ENCODE measurements at regions not wholly inside any gene's neighbourhood (a gene's known extent, or its start where the extent isn't known, plus 50 kb on each side); places are given as distances from the start of the nearest gene placed in this dataset.

DNA sequence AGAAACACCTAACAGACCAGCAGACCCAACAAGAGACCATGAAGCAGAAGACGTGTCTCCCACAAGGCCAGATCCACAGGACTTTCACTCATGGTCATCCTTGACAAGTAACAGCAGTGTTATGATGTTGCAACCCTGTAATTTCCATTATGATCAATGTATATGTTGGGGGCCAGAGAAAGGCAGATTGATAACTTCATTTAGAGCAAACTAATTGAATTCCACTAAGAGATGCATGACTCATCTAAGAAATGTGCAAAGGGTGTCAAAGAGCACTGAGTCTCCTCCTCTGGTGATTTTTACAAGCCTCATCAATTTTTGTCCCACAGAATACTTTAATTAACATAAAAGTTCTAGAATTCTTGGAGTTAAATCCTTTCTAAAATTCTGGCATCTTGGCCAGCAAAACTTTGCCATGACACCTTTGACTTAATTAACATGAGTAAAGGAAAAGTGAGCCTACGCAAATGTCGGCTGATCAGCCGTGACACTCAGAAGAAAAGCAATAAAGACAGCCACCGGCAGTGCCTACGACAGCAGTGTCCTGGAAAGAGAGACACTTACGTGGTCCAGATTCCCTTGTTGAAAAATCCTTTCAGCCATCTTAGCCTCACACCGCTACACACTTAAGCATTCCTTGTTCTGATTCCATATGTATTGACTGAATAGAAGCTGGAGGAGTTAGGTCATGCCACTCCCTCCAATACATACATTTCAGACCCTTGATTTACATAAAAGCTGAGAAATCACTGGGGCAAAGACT lies 370.2 kb upstream of the CCDC196 start:
- ATAC-seq, result no peak
- TF ChIP-seq TOX (CRISPR knock-in tag; IDR thresholded peaks at IDR 0.05; ENCODE audit: borderline replicate concordance) (no peak), CSDC2 (CRISPR knock-in tag; IDR thresholded peaks at IDR 0.05) (no peak), BACH2 (CRISPR knock-in tag; IDR thresholded peaks at IDR 0.05; ENCODE audit: borderline replicate concordance) (no peak)
- TF ChIP-seq, protein P1, sequence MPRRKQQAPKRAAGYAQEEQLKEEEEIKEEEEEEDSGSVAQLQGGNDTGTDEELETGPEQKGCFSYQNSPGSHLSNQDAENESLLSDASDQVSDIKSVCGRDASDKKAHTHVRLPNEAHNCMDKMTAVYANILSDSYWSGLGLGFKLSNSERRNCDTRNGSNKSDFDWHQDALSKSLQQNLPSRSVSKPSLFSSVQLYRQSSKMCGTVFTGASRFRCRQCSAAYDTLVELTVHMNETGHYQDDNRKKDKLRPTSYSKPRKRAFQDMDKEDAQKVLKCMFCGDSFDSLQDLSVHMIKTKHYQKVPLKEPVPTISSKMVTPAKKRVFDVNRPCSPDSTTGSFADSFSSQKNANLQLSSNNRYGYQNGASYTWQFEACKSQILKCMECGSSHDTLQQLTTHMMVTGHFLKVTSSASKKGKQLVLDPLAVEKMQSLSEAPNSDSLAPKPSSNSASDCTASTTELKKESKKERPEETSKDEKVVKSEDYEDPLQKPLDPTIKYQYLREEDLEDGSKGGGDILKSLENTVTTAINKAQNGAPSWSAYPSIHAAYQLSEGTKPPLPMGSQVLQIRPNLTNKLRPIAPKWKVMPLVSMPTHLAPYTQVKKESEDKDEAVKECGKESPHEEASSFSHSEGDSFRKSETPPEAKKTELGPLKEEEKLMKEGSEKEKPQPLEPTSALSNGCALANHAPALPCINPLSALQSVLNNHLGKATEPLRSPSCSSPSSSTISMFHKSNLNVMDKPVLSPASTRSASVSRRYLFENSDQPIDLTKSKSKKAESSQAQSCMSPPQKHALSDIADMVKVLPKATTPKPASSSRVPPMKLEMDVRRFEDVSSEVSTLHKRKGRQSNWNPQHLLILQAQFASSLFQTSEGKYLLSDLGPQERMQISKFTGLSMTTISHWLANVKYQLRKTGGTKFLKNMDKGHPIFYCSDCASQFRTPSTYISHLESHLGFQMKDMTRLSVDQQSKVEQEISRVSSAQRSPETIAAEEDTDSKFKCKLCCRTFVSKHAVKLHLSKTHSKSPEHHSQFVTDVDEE (CRISPR knock-in tag; IDR thresholded peaks at IDR 0.05), result no peak

DNA sequence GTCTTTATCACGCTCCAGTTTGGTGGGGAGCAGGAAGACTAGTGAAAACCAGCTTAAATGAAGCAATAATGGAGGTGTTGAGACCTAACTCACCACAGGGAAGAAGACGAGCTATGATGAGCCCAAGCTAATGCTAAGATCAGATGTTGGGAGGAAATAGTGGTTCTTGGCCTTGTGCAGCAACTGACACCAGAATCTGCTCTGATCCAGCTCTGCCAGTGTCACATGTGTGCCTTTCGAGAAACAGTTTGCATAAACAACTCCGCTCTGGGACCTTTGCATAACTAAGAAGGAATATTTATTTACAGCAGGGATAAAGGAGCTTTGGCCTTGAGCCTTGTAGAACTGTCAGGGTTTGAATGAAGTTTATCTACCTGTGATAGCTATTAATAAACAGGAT lies 369.4 kb upstream of the CCDC196 start:
- TF ChIP-seq RARB (CRISPR knock-in tag; IDR thresholded peaks at IDR 0.05) (no peak), ZFP30 (CRISPR knock-in tag; IDR thresholded peaks at IDR 0.05) (no peak), TOX (CRISPR knock-in tag; IDR thresholded peaks at IDR 0.05; ENCODE audit: borderline replicate concordance) (no peak), CSDC2 (CRISPR knock-in tag; IDR thresholded peaks at IDR 0.05) (no peak)
- ATAC-seq, result no peak

DNA sequence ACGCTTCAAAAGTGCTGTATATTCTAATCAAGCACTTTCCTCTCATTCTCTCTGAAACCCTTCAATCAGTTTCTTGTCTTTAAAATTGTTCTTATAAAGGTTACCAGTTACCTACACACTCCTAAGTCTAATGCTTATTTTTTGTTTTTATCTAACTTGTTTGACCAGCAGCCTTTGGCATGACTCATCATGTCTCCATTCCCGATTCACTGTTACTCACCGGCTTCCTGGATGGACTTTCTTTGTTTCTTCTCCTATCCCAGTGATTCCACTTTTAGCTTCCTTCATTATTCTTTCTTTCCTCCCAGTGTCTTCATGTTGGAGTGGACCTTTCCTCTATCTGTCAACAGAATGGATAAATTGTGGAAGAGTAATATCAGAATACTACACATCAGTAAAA lies 368.6 kb upstream of the CCDC196 start:
- ATAC-seq, result no peak
- TF ChIP-seq, protein P2, sequence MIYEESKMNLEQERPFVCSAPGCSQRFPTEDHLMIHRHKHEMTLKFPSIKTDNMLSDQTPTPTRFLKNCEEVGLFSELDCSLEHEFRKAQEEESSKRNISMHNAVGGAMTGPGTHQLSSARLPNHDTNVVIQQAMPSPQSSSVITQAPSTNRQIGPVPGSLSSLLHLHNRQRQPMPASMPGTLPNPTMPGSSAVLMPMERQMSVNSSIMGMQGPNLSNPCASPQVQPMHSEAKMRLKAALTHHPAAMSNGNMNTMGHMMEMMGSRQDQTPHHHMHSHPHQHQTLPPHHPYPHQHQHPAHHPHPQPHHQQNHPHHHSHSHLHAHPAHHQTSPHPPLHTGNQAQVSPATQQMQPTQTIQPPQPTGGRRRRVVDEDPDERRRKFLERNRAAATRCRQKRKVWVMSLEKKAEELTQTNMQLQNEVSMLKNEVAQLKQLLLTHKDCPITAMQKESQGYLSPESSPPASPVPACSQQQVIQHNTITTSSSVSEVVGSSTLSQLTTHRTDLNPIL (CRISPR knock-in tag; IDR thresholded peaks at IDR 0.05; ENCODE audit: low read depth), result no peak
- TF ChIP-seq ARNTL (CRISPR knock-in tag; IDR thresholded peaks at IDR 0.05; ENCODE audit: borderline replicate concordance, low read depth) (no peak), ZFP30 (CRISPR knock-in tag; IDR thresholded peaks at IDR 0.05) (no peak), ZC3H10 (CRISPR knock-in tag; IDR thresholded peaks at IDR 0.05) (no peak), BACH2 (CRISPR knock-in tag; IDR thresholded peaks at IDR 0.05; ENCODE audit: borderline replicate concordance) (no peak), CSDC2 (CRISPR knock-in tag; IDR thresholded peaks at IDR 0.05) (no peak), ZFP3 (CRISPR knock-in tag; IDR thresholded peaks at IDR 0.05) (no peak), SNAI2 (CRISPR knock-in tag; IDR thresholded peaks at IDR 0.05) (no peak)
- TF ChIP-seq, protein P1 (CRISPR knock-in tag; IDR thresholded peaks at IDR 0.05), result no peak
- TF ChIP-seq, protein P3, sequence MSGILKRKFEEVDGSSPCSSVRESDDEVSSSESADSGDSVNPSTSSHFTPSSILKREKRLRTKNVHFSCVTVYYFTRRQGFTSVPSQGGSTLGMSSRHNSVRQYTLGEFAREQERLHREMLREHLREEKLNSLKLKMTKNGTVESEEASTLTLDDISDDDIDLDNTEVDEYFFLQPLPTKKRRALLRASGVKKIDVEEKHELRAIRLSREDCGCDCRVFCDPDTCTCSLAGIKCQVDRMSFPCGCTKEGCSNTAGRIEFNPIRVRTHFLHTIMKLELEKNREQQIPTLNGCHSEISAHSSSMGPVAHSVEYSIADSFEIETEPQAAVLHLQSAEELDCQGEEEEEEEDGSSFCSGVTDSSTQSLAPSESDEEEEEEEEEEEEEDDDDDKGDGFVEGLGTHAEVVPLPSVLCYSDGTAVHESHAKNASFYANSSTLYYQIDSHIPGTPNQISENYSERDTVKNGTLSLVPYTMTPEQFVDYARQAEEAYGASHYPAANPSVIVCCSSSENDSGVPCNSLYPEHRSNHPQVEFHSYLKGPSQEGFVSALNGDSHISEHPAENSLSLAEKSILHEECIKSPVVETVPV (CRISPR knock-in tag; IDR thresholded peaks at IDR 0.05), result no peak

DNA sequence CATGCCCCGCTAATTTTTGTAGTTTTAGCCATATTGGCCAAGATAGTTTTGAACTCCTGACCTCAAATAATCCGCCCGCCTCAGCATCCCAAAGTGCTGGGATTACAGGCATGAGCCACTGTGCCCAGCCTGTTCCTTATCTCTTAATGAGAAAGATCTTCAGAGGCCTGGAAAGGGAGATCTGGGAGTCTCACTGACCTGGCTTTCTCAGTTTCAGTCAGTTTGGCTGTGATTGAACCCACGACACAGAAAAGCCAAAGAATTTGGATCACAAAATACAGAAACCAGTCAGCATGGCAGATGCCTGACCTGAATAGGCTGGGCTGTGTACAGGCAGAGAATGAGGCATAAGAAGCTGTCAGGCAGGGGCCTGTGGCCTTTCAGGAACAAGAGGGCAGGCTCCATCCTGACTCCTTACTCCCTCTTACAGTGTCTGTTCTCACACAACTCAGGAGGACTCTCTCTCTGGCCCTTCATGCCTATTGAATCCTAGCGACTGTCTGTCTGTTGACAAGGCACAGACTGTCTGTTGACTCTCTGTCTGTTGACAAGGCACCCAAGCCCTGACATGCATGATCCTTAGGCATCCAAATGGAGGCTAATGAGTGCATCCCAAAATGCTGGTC lies 366.5 kb upstream of the CCDC196 start:
- no peak for TF ChIP-seq ZC3H10 (CRISPR knock-in tag; IDR thresholded peaks at IDR 0.05)
- TF ChIP-seq ZFP30 (CRISPR knock-in tag; IDR thresholded peaks at IDR 0.05), result no peak
- no peak for TF ChIP-seq CSDC2 (CRISPR knock-in tag; IDR thresholded peaks at IDR 0.05)
- no peak for TF ChIP-seq ZNF565 (CRISPR knock-in tag; conservative IDR thresholded peaks at IDR 0.05; ENCODE audit: low read depth)
- TF ChIP-seq SNAI2 (CRISPR knock-in tag; IDR thresholded peaks at IDR 0.05), result no peak
- TF ChIP-seq ARNTL (CRISPR knock-in tag; IDR thresholded peaks at IDR 0.05; ENCODE audit: borderline replicate concordance, low read depth), result no peak
- no peak for TF ChIP-seq BACH2 (CRISPR knock-in tag; IDR thresholded peaks at IDR 0.05; ENCODE audit: borderline replicate concordance)
- TF ChIP-seq RARB (CRISPR knock-in tag; IDR thresholded peaks at IDR 0.05), result no peak
- TF ChIP-seq ZNF8 (CRISPR knock-in tag; IDR thresholded peaks at IDR 0.05), result no peak
- no peak for TF ChIP-seq TCF4 (CRISPR knock-in tag; IDR thresholded peaks at IDR 0.05; ENCODE audit: borderline replicate concordance)
- TF ChIP-seq, protein P1 (CRISPR knock-in tag; IDR thresholded peaks at IDR 0.05), result no peak
- TF ChIP-seq OSR1 (CRISPR knock-in tag; IDR thresholded peaks at IDR 0.05), result no peak
- no peak for TF ChIP-seq TOX (CRISPR knock-in tag; IDR thresholded peaks at IDR 0.05; ENCODE audit: borderline replicate concordance)
- no peak for TF ChIP-seq GLIS3 (CRISPR knock-in tag; IDR thresholded peaks at IDR 0.05)
- TF ChIP-seq ISL1 (CRISPR knock-in tag; IDR thresholded peaks at IDR 0.05), result no peak
- ATAC-seq, result no peak

Measured in SK-N-SH treated with all-trans-retinoic acid at 6 μM for 48 hours (cell line).